ENCODE measurements at regions not wholly inside any gene's neighbourhood (a gene's known extent, or its start where the extent isn't known, plus 50 kb on each side); places are given as distances from the start of the nearest gene placed in this dataset.

- no peak for DNase-seq (ENCODE audit: low spot score)
Observed at GRCh38 chr3:120544361-120544760, 51.8 kb upstream of the NDUFB4 start.

- no peak for DNase-seq (ENCODE audit: low spot score)
Observed at GRCh38 chr3:120536642-120537041, 59.5 kb upstream of the NDUFB4 start.

GRCh38 chr3:120532969-120533368 is 63.2 kb upstream of the NDUFB4 start:
- no peak for DNase-seq (ENCODE audit: low spot score)

- no peak for DNase-seq (ENCODE audit: low spot score)
Observed at GRCh38 chr3:120528163-120528562, 68.0 kb upstream of the NDUFB4 start.

- no peak for DNase-seq (ENCODE audit: low spot score)
Observed at GRCh38 chr3:120526011-120526870, 69.9 kb upstream of the NDUFB4 start.

GRCh38 chr3:120524171-120524923 is 71.8 kb upstream of the NDUFB4 start:
- DNase-seq (ENCODE audit: low spot score) = peak; percentile 45

- DNase-seq (ENCODE audit: low spot score) = no peak
Observed at GRCh38 chr3:120516136-120516535, 65.3 kb upstream of the FSTL1 start.

GRCh38 chr3:120512655-120513054 is 61.9 kb upstream of the FSTL1 start:
- DNase-seq (ENCODE audit: low spot score) = no peak

- DNase-seq (ENCODE audit: low spot score) = peak; percentile 71
Observed at GRCh38 chr3:120506828-120507774, 56.3 kb upstream of the FSTL1 start.

GRCh38 chr3:120506076-120506827 is 55.5 kb upstream of the FSTL1 start:
- DNase-seq (ENCODE audit: low spot score) = peak; percentile 35

- no peak for DNase-seq (ENCODE audit: low spot score)
Observed at GRCh38 chr3:120503727-120504616, 53.2 kb upstream of the FSTL1 start.

GRCh38 chr3:120502116-120502515 is 51.3 kb upstream of the FSTL1 start:
- DNase-seq (ENCODE audit: low spot score) = no peak
